ENCODE measurements at regions not wholly inside any gene's neighbourhood (a gene's known extent, or its start where the extent isn't known, plus 50 kb on each side); places are given as distances from the start of the nearest gene placed in this dataset.

DNA sequence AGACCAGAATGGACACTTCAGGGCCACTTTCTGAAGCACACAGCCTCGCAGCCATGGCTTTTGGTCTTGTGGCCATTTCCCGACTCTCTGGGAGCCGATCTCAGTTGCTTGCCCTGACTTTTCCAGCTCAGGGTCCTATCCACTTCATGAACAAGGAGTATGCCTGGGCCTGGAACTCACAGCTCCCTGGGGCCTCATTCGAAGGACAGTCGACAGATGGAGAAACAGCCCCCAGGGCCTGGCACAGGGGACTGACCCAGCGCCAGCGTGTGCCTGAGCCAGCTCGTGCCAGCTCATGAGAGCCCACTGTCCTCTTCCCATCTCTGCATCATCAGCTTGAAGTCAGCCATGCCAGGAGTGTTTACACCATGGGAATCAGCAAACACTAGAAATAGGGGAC lies 134.6 kb upstream of the GPC1 start:
- WGBS, 3 donors, result 93 to 97% (median 95%) methylated on average over 8 of the region's 8 CpGs

DNA sequence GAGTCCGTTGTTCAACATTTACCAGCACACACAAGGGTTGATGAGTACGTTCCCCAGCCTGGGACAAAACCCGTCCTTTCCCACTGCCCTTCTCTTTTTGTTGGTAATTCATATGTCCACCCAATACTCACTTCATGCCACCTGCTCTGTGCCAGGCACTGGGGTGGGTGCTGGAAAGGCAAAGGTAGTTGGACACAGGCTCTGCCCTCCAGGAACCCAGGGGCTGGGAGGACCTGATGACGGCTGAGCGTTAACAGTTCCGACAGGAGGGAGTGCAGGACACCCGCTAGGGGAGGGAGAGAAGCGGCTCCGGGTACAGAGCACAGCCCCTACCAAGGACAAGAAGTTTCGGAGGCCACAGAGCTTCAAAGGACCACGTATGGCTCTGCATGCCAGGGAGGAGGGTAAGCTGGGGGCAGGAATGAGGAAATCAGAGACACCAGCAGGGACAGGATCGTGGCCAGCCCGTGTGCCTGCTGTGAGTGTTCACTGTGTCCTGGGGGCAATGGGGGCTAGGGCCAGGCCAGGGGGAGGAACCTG lies 134.1 kb upstream of the GPC1 start:
- Histone ChIP-seq H3K9me3 (no peaks in the 10 kb centered on the region), H3K36me3 (no peaks in the 10 kb centered on the region), H3K4me1 (ENCODE audit: insufficient read depth) (peaks cover 4% of the 10 kb centered on the region), H3K27me3 (no peaks in the 10 kb centered on the region), H3K27ac (no peak overlapping the region), H3K4me3 (no peak overlapping the region)
- TF ChIP-seq, protein P1, sequence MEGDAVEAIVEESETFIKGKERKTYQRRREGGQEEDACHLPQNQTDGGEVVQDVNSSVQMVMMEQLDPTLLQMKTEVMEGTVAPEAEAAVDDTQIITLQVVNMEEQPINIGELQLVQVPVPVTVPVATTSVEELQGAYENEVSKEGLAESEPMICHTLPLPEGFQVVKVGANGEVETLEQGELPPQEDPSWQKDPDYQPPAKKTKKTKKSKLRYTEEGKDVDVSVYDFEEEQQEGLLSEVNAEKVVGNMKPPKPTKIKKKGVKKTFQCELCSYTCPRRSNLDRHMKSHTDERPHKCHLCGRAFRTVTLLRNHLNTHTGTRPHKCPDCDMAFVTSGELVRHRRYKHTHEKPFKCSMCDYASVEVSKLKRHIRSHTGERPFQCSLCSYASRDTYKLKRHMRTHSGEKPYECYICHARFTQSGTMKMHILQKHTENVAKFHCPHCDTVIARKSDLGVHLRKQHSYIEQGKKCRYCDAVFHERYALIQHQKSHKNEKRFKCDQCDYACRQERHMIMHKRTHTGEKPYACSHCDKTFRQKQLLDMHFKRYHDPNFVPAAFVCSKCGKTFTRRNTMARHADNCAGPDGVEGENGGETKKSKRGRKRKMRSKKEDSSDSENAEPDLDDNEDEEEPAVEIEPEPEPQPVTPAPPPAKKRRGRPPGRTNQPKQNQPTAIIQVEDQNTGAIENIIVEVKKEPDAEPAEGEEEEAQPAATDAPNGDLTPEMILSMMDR (IDR thresholded peaks at IDR 0.05), result no peak
- no peak for TF ChIP-seq EP300 (IDR thresholded peaks at IDR 0.05)
- TF ChIP-seq POLR2A (IDR thresholded peaks at IDR 0.05), result no peak
- DNase-seq, result peak in 1 of 5 donors; percentile 9
- 88 to 94% (median 91%) methylated on average over 13 of the region's 13 CpGs for WGBS, 3 donors
- intact Hi-C loops (cut with DNase I), result no loop called here

More for the DNA sequence above, 134.6 kb upstream of the GPC1 start:
- Histone ChIP-seq H3K4me1 (ENCODE audit: insufficient read depth) (peaks cover 4% of the 10 kb centered on the region), H3K4me3 (no peak overlapping the region), H3K9me3 (no peaks in the 10 kb centered on the region), H3K27me3 (no peaks in the 10 kb centered on the region), H3K36me3 (no peaks in the 10 kb centered on the region), H3K27ac (no peak overlapping the region)
- intact Hi-C loops (cut with DNase I), result no loop called here
- TF ChIP-seq EP300 (IDR thresholded peaks at IDR 0.05) (no peak), POLR2A (IDR thresholded peaks at IDR 0.05) (no peak)
- TF ChIP-seq, protein P1 (IDR thresholded peaks at IDR 0.05), result no peak
- peak in 1 of 5 donors; percentile 24 for DNase-seq

DNA sequence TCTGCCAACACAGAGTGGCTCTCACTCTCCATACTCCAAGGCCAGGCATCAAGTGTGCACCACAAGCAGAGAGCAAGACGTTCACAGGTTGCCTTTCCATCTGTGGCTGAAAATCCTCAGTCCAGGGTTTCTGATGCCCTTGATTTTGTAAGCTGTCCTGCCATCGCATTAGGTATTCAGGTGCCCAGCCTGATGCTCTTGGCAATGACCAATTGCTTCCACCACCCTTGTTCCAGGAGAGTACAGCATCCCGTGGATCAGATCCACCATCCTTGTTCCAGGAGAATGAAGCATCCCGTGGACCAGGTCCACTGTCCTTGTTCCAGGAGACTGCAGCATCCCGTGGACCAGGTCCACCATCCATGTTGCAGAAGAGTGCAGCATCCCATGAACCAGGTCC lies 133.4 kb upstream of the GPC1 start:
- no peaks in the 10 kb centered on the region for H3K9me3 ChIP-seq
- peaks cover 4% of the 10 kb centered on the region for H3K4me1 ChIP-seq (ENCODE audit: insufficient read depth)
- no peak overlapping the region for H3K27ac ChIP-seq
- TF ChIP-seq POLR2A (IDR thresholded peaks at IDR 0.05) (no peak), EP300 (IDR thresholded peaks at IDR 0.05) (no peak)
- TF ChIP-seq, protein P1 (IDR thresholded peaks at IDR 0.05), result no peak
- no peaks in the 10 kb centered on the region for H3K27me3 ChIP-seq
- H3K36me3 ChIP-seq, result no peaks in the 10 kb centered on the region
- H3K4me3 ChIP-seq, result no peak overlapping the region
- DNase-seq, result no peak
- intact Hi-C loops (cut with DNase I), result no loop called here
- WGBS, 3 donors, result 92 to 96% (median 94%) methylated on average over 3 to 5 of the region's 5 CpGs

DNA sequence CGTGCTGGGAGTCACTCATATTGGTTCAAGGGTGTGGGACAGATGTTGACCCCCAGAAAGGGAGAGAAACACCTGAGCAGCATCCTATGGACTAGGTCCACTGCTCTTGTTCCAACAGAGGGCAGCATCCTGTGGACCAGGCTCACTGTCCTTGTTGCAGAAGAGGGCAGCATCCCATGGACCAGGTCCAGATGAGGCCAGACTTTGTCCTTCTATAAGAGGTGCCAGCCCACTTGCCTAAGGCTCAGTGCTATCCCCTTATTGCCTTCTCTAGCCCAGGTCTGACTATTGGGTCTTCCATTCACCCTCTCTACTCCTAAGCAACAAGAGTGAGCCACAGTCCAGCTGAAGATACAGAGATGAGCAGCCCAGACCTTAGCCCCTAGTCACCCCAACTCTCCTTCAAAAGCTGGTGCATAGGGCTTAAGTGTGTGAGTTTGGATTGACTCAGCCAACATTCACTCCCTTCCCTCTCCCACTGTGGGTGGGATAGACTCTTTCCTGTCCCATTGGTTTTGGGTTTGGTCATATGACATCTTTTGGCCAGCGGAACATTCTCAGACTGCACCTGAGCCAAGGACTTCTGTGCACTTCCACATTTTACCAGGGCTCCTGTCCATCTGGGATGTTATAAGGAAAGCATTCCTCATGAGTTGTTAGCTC lies 132.4 kb upstream of the GPC1 start:
- WGBS, 3 donors, result 91 to 100% (median 96%) methylated on average over 1 of the region's 2 CpGs
- intact Hi-C loops (cut with DNase I), result no loop called here
- peak in 1 of 5 donors; percentile 5 for DNase-seq

More for the DNA sequence above, 132.4 kb upstream of the GPC1 start:
- no peaks in the 10 kb centered on the region for H3K27me3 ChIP-seq
- no peak overlapping the region for H3K27ac ChIP-seq
- H3K4me1 ChIP-seq (ENCODE audit: insufficient read depth), result no peaks in the 10 kb centered on the region
- no peaks in the 10 kb centered on the region for H3K9me3 ChIP-seq
- no peak overlapping the region for H3K4me3 ChIP-seq
- TF ChIP-seq, protein P1 (IDR thresholded peaks at IDR 0.05), result no peak
- TF ChIP-seq POLR2A (IDR thresholded peaks at IDR 0.05), result no peak
- TF ChIP-seq EP300 (IDR thresholded peaks at IDR 0.05), result no peak
- no peaks in the 10 kb centered on the region for H3K36me3 ChIP-seq
